ENCODE measurements at regions not wholly inside any gene's neighbourhood (a gene's known extent, or its start where the extent isn't known, plus 50 kb on each side); places are given as distances from the start of the nearest gene placed in this dataset.

- Histone ChIP-seq H3K14ac (ENCODE audit: insufficient read depth, low read length) (no peak overlapping the region), H3K9me3 (ENCODE audit: control insufficient read depth, low read depth, low read length) (no peaks in the 10 kb centered on the region), H4K8ac (replicated peaks; ENCODE audit: insufficient read length, low read depth, low read length) (no peak overlapping the region), H3K23me2 (ENCODE audit: insufficient read length, low read depth, low read length, poor library complexity, severe bottlenecking) (no peaks in the 10 kb centered on the region), H3K9ac (ENCODE audit: extremely low read depth, insufficient read length, low read length) (no peak overlapping the region), H4K5ac (ENCODE audit: insufficient read length, low read depth, low read length) (no peak overlapping the region), H3K27me3 (ENCODE audit: insufficient read depth, low read length) (no peaks in the 10 kb centered on the region), H3K4ac (ENCODE audit: low read depth, low read length) (no peak overlapping the region), H3K18ac (ENCODE audit: insufficient read length, low read depth, low read length) (no peak overlapping the region), H3K23ac (ENCODE audit: insufficient read length, low read depth, low read length) (no peak overlapping the region), H2AK5ac (ENCODE audit: insufficient read length, low read length) (no peak overlapping the region), H2BK15ac (ENCODE audit: low read depth, low read length) (no peak overlapping the region), H3K79me1 (ENCODE audit: insufficient read depth, low read depth, low read length, poor library complexity, severe bottlenecking) (no peaks in the 10 kb centered on the region), H3K79me2 (ENCODE audit: insufficient read depth, low read length) (no peaks in the 10 kb centered on the region), H3K4me1 (ENCODE audit: insufficient read depth, low read length) (no peaks in the 10 kb centered on the region; the same call in 1 of the 2 replicates), H2BK12ac (ENCODE audit: insufficient read length, low read depth, low read length) (no peak overlapping the region), H3K4me2 (ENCODE audit: insufficient read depth, insufficient read length, low read length) (no peak overlapping the region), H3K56ac (ENCODE audit: insufficient read length, low read depth, low read length) (no peak overlapping the region), H3T11ph (ENCODE audit: low read length) (no peak overlapping the region), H4K20me1 (ENCODE audit: control insufficient read depth, insufficient read depth, insufficient read length) (no peaks in the 10 kb centered on the region), H3K27ac (ENCODE audit: insufficient read length, low read depth, low read length) (no peak overlapping the region), H2BK120ac (ENCODE audit: low read depth, low read length, poor library complexity, severe bottlenecking) (no peak overlapping the region), H2AFZ (ENCODE audit: low read length) (no peak overlapping the region), H2BK5ac (ENCODE audit: insufficient read length, low read length) (no peak overlapping the region), H4K91ac (ENCODE audit: insufficient read length, low read depth, low read length) (no peak overlapping the region), H2BK20ac (ENCODE audit: low read depth, low read length, poor library complexity, severe bottlenecking) (no peak overlapping the region)
- peak overlapping the region; percentile 54 to 85 (median 67); a peak in 4 of 7 replicates for H3K27ac Mint-ChIP-seq
- no peaks in the 10 kb centered on the region for H3K27me3 Mint-ChIP-seq (ENCODE audit: low read depth)
- peak; percentile 41 for DNase-seq
- H3K36me3 Mint-ChIP-seq (ENCODE audit: insufficient read depth in 1 of 3, low read depth in 3 of 3), result peaks cover 0 to 11% (median 0%) of the 10 kb centered on the region in 3 experiments; a peak in 3 of 7 replicates
- no CpG with 5 or more reads among the region's 1 CpG for WGBS (ENCODE audit: extremely low coverage, insufficient read length, low lambda C conversion rate)
- no peak overlapping the region for H3K4me3 Mint-ChIP-seq
- no peak for TF ChIP-seq CTCF (conservative IDR thresholded peaks at IDR 0.05)
- H3K4me1 Mint-ChIP-seq, result peaks cover 35 to 37% of the 10 kb centered on the region in 2 experiments
- H3K9me3 Mint-ChIP-seq, result no peaks in the 10 kb centered on the region; a peak in 2 of 5 replicates
Measured at GRCh38 chr11:97722721-97723120, 1298.0 kb upstream of the CNTN5 start.
